GM12878 (cell line): ENCODE measurements at regions not wholly inside any gene's neighbourhood (a gene's known extent, or its start where the extent isn't known, plus 50 kb on each side); places are given as distances from the start of the nearest gene placed in this dataset.
A peak's percentile ranks its signal among the peaks of the same experiment; 100 is the strongest.

Experiments
- ATAC-seq: fragments of 200-7000 bp; cut with Tn5 transposase; 3 replicates; pipeline ENCODE4 v1.9.1; 2020; ENCODE audit warnings: mild to moderate bottlenecking, moderate library complexity
- BruUV-seq: library from RNA; stranded (reverse); fragments of 400-500 nt; replicated peaks from 2 replicates; lab custom pipeline; 2021; lab: Mats Ljungman, UMichigan
- CTCF ChIA-PET: fragments of 300-600 bp; sonication (Branson Sonifier 250); formaldehyde crosslinking; extraction: SDS; loops from one replicate; lab custom pipeline; 2021; ENCODE audit warnings: inconsistent platforms; lab: Yijun Ruan, JAX
- POLR2A ChIA-PET: fragments of 350-600 bp; formaldehyde crosslinking; extraction: SDS; loops from one replicate; lab custom pipeline; 2021; ENCODE audit warnings: inconsistent platforms; lab: Charles Lee
- RAD21 ChIA-PET: fragments of 300-600 bp; sonication (Branson Sonifier 250); formaldehyde crosslinking; loops from one replicate; lab custom pipeline; 2023; ENCODE audit warnings: antibody characterized with exemption; ENCODE audit not compliant: unreplicated experiment; lab: Charles Lee
- SMC1A ChIA-PET: fragments of 300-600 bp; sonication (Branson Sonifier 250); formaldehyde crosslinking; loops from one replicate; lab custom pipeline; 2023; ENCODE audit not compliant: unreplicated experiment, uncharacterized antibody; lab: Charles Lee
- DNase-seq: peaks from one replicate; pipeline ENCODE4 v3.0.0-alpha.2; 2011; ENCODE audit warnings: low read depth, low spot score
- FAIRE-seq: peaks from 3 replicates; lab custom pipeline; 2011; peaks lifted over from hg19 to GRCh38; lab: Jason Lieb, UNC
- H2AFZ ChIP-seq: 2 replicates; pipeline ENCODE4 v1.6.0; 2011; ENCODE audit warnings: low read depth, low read length, control low read depth; ENCODE audit not compliant: control insufficient read depth
- H3K27ac ChIP-seq: 2 replicates; pipeline ENCODE4 v1.5.1; 2011; ENCODE audit warnings: control low read depth; ENCODE audit not compliant: control insufficient read depth, insufficient read depth
- H3K27me3 ChIP-seq, 2 experiments: replicated peaks in 1 of 2; 2 replicates each; pipeline versions ENCODE4 v1.6.0 to v1.6.1; 2011; ENCODE audit warnings: low read length in 1 of 2; ENCODE audit not compliant: control insufficient read depth in 2 of 2, insufficient read depth in 2 of 2
- H3K36me3 ChIP-seq, 2 experiments: 2 replicates each; pipeline ENCODE4 v1.5.1; 2011; ENCODE audit warnings: low read length in 1 of 2; ENCODE audit not compliant: control insufficient read depth in 2 of 2, insufficient read depth in 2 of 2
- H3K4me1 ChIP-seq: 2 replicates; pipeline ENCODE4 v1.6.1; 2011; ENCODE audit warnings: mild to moderate bottlenecking, low read length, moderate library complexity, mixed read lengths; ENCODE audit not compliant: control insufficient read depth, insufficient read depth
- H3K4me2 ChIP-seq: 2 replicates; pipeline ENCODE4 v1.6.0; 2011; ENCODE audit warnings: control low read depth; ENCODE audit not compliant: control insufficient read depth, insufficient read depth
- H3K4me3 ChIP-seq: fragments of 200-600 bp; sonication (generic); 2 replicates; pipeline ENCODE4 v1.5.1; 2016
- H3K79me2 ChIP-seq: 2 replicates; pipeline ENCODE4 v1.6.0; 2011; ENCODE audit warnings: low read length; ENCODE audit not compliant: control insufficient read depth, insufficient read depth
- H3K9ac ChIP-seq: 2 replicates; pipeline ENCODE4 v1.8.0; 2011; ENCODE audit warnings: low read length, control low read depth, mixed read lengths; ENCODE audit not compliant: control insufficient read depth, insufficient read depth
- H3K9me3 ChIP-seq: replicated peaks from 3 replicates; pipeline ENCODE4 v1.5.1; 2011; ENCODE audit warnings: mild to moderate bottlenecking, low read length; ENCODE audit not compliant: control insufficient read depth, insufficient read depth
- H4K20me1 ChIP-seq: 2 replicates; pipeline ENCODE4 v1.6.0; 2011; ENCODE audit not compliant: control insufficient read depth, insufficient read depth
- RBBP5 ChIP-seq: fragments of 200-600 bp; sonication (generic); conservative IDR thresholded peaks from 2 replicates; pipeline ENCODE4 v1.6.1; 2016
- RFX5 ChIP-seq: IDR thresholded peaks from 2 replicates; pipeline ENCODE4 v1.6.1; 2011; ENCODE audit warnings: low read depth, low read length, improper control_type of control experiment
- SPI1 ChIP-seq: IDR thresholded peaks from 2 replicates; pipeline ENCODE4 v1.6.1; 2011; ENCODE audit warnings: low read depth, mild to moderate bottlenecking, low read length, moderate library complexity, borderline replicate concordance; ENCODE audit not compliant: insufficient read depth
- WGBS: methylation state at CpG from one replicate; pipeline ENCODE4 v1.1.6; 2016; ENCODE audit warnings: low lambda C conversion rate; ENCODE audit not compliant: insufficient replicate concordance, insufficient coverage; ENCODE audit errors: missing lambda C conversion rate; 5-methylcytosine and 5-hydroxymethylcytosine counted together
- in situ Hi-C: fragments of 300-500 bp; cut with MboI; formaldehyde crosslinking; loops from 9 replicates; pipeline ENCODE4 v1.14.3; 2018; ENCODE audit warnings: mixed read lengths
- intact Hi-C: fragments of 100-400 bp; cut with micrococcal nuclease; formaldehyde crosslinking; loops from one replicate; pipeline ENCODE4 v1.14.2; 2022; ENCODE audit not compliant: unreplicated experiment

- ChIA-PET SMC1A (no interaction called here), CTCF (no interaction called here), POLR2A (no interaction called here), RAD21 (no interaction called here)
- no peak overlapping the region for H3K9ac ChIP-seq
- ATAC-seq (no peak), FAIRE-seq (no peak), DNase-seq (no peak)
- WGBS, result 22% methylated on average over 2 of the region's 2 CpGs
- no peaks in the 10 kb centered on the region for H3K4me1 ChIP-seq
- in situ Hi-C loops (no loop called here), intact Hi-C loops (no loop called here)
- H3K4me3 ChIP-seq, result no peak overlapping the region
- no peak overlapping the region for H3K4me2 ChIP-seq
- no peak overlapping the region for H3K27ac ChIP-seq
- H2AFZ ChIP-seq, result no peak overlapping the region
- BruUV-seq, result no TSS peak
- TF ChIP-seq RBBP5, result no peak
- TF ChIP-seq SPI1, result peak; percentile 44; the same call in 1 of the 2 replicates
- no peaks in the 10 kb centered on the region for H3K9me3 ChIP-seq
- H4K20me1 ChIP-seq, result no peaks in the 10 kb centered on the region
- no peaks in the 10 kb centered on the region for H3K36me3 ChIP-seq
- H3K79me2 ChIP-seq, result no peaks in the 10 kb centered on the region
- H3K27me3 ChIP-seq, result no peaks in the 10 kb centered on the region
Measured at GRCh38 chr5:128770907-128771306, 194.4 kb upstream of the SLC27A6 start.

DNA sequence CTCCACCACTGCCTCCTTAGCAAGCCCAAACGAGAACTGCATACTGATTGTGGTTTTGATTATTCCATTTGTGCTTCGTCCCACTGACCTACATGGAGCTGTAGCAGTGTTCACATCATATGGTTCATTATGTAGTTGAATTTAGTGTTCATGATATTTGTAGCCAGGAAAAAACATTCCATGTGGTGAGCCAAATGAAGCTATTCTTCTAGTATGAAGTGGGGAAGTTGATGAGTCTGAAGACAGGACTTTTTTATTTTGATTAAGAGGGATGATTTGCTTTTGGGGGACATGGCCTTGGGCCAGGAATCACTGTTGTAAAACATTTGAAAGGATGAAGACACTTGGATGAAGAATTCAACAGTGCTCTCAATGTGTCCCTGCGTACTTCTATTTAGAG, 192.9 kb upstream of the SLC27A6 start:
- no TSS peak for BruUV-seq
- SMC1A ChIA-PET, result no interaction called here
- intact Hi-C loops, result no loop called here
- no peak for FAIRE-seq
- no peak overlapping the region for H3K27ac ChIP-seq
- TF ChIP-seq RFX5, result no peak
- TF ChIP-seq, all 136 proteins: peak for 0
- ChIA-PET CTCF (no interaction called here), POLR2A (no interaction called here), RAD21 (no interaction called here)
- Histone ChIP-seq H3K36me3 (no peaks in the 10 kb centered on the region), H3K4me3 (no peak overlapping the region), H3K27me3 (no peaks in the 10 kb centered on the region), H3K79me2 (no peaks in the 10 kb centered on the region), H3K9me3 (no peaks in the 10 kb centered on the region), H3K9ac (no peak overlapping the region), H3K4me1 (no peaks in the 10 kb centered on the region; the same call in 1 of the 2 replicates), H3K4me2 (no peak overlapping the region), H2AFZ (no peak overlapping the region), H4K20me1 (no peaks in the 10 kb centered on the region)
- no peak for DNase-seq
- in situ Hi-C loops, result no loop called here
- no peak for ATAC-seq
- WGBS, result 17% methylated on average over 3 of the region's 3 CpGs
